Esophagus muscularis mucosa (tissue), 4 donors: ENCODE measurements at regions not wholly inside any gene's neighbourhood (a gene's known extent, or its start where the extent isn't known, plus 50 kb on each side); places are given as distances from the start of the nearest gene placed in this dataset.

Experiments used
- DNase-seq: peaks from one replicate; pipeline ENCODE4 v3.0.0-alpha.2; 2017; ENCODE audit errors: extremely low spot score
- H3K27ac ChIP-seq, 4 donors: fragments of 200-600 bp; sonication (generic); replicated peaks in 1 of 4; 1 replicate in 3 of 4; 2 replicates in 1 of 4; pipeline ENCODE4 v1.5.1; 2016 to 2019; ENCODE audit warnings: mild to moderate bottlenecking in 1 of 4
- H3K27me3 ChIP-seq, 4 donors: fragments of 200-600 bp; sonication (generic); one replicate each; pipeline versions ENCODE4 v1.5.1 to v1.6.0; 2016 to 2019
- H3K36me3 ChIP-seq, 4 donors: fragments of 200-600 bp; sonication (generic); one replicate each; pipeline ENCODE4 v1.5.1; 2016 to 2019
- H3K4me1 ChIP-seq, 4 donors: fragments of 200-600 bp; sonication (generic); one replicate each; pipeline ENCODE4 v1.5.1; 2016 to 2019
- H3K4me3 ChIP-seq, 4 donors: fragments of 200-600 bp; sonication (generic); 1 replicate in 2 of 4; 2 replicates in 2 of 4; pipeline ENCODE4 v1.5.1; 2016 to 2019; ENCODE audit warnings: mild to moderate bottlenecking in 4 of 4, moderate library complexity in 1 of 4
- H3K9me3 ChIP-seq, 4 donors: fragments of 200-600 bp; sonication (generic); 1 replicate in 3 of 4; 2 replicates in 1 of 4; pipeline ENCODE4 v1.5.1; 2016 to 2019
- EP300 ChIP-seq: sonication (generic); formaldehyde crosslinking; IDR thresholded peaks from one replicate; pipeline ENCODE4 v1.6.1; 2017; ENCODE audit warnings: antibody characterized with exemption
- POLR2A ChIP-seq: fragments of 450-650 bp; IDR thresholded peaks from one replicate; pipeline ENCODE4 v1.6.1; 2017; ENCODE audit warnings: antibody characterized with exemption, moderate library complexity, mild to moderate bottlenecking, low read depth
- POLR2AphosphoS5 ChIP-seq, 2 donors: sonication (generic); formaldehyde crosslinking; IDR thresholded peaks; one replicate each; pipeline ENCODE4 v1.6.1; 2017; ENCODE audit warnings: antibody characterized with exemption in 2 of 2
- WGBS: methylation state at CpG from one replicate; pipeline ENCODE4 v1.1.5; 2018; 5-methylcytosine and 5-hydroxymethylcytosine counted together
- intact Hi-C: fragments of 100-400 bp; cut with DNase I; formaldehyde crosslinking; loops from one replicate; pipeline ENCODE4 v1.15.1; 2023
- TF ChIP-seq, protein P1 (sequence below), 3 experiments: fragments of 200-600 bp in 2 of 3; fragments of 450-650 bp in 1 of 3; sonication (generic) in 2 of 3; IDR thresholded peaks; one replicate each; pipeline ENCODE4 v1.5.1; 2017 to 2019; ENCODE audit warnings: antibody characterized with exemption in 3 of 3, mild to moderate bottlenecking in 2 of 3, moderate library complexity in 1 of 3

DNA sequence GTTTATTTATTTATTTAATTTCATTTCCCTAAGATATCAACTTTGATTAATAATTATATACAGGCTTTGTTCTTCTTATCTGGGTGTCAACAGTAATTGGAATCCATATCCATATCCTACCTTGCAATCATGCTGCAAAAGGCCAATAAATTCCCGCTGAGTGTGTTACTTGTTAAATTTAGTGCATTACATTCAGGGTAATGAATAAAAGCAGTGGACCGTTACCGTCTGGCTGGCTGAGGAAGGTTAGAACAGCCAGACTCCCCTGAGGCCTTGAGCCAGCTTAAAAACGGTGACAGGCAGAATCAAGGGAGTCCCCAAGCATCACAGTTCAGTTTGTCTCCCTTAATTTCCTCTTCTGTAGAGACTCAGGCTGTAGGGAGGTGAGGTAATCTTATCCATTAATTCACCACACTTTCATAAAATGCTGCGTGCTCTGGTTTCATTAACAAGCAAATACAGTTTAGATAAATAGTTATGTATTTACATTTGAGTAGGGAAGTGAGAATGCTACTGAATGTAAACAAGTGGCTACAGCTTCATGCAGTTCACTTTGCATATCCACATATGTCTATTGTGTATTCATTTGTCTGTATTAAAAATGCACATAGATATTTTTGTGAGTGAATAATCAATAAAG, 888.2 kb upstream of the CXADR start:
- Histone ChIP-seq H3K36me3 (no peaks in the 10 kb centered on the region), H3K9me3 (no peaks in the 10 kb centered on the region), H3K4me3 (no peak overlapping the region), H3K27ac (no peak overlapping the region), H3K27me3 (no peaks in the 10 kb centered on the region), H3K4me1 (no peaks in the 10 kb centered on the region)
- intact Hi-C loops, result no loop called here
- 71% methylated on average over 5 of the region's 5 CpGs for WGBS
- TF ChIP-seq POLR2AphosphoS5 (IDR thresholded peaks at IDR 0.05), result no peak
- TF ChIP-seq, protein P1, sequence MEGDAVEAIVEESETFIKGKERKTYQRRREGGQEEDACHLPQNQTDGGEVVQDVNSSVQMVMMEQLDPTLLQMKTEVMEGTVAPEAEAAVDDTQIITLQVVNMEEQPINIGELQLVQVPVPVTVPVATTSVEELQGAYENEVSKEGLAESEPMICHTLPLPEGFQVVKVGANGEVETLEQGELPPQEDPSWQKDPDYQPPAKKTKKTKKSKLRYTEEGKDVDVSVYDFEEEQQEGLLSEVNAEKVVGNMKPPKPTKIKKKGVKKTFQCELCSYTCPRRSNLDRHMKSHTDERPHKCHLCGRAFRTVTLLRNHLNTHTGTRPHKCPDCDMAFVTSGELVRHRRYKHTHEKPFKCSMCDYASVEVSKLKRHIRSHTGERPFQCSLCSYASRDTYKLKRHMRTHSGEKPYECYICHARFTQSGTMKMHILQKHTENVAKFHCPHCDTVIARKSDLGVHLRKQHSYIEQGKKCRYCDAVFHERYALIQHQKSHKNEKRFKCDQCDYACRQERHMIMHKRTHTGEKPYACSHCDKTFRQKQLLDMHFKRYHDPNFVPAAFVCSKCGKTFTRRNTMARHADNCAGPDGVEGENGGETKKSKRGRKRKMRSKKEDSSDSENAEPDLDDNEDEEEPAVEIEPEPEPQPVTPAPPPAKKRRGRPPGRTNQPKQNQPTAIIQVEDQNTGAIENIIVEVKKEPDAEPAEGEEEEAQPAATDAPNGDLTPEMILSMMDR (IDR thresholded peaks at IDR 0.05), result no peak
- TF ChIP-seq EP300, result no peak
- TF ChIP-seq POLR2A, result no peak
- no peak for DNase-seq

DNA sequence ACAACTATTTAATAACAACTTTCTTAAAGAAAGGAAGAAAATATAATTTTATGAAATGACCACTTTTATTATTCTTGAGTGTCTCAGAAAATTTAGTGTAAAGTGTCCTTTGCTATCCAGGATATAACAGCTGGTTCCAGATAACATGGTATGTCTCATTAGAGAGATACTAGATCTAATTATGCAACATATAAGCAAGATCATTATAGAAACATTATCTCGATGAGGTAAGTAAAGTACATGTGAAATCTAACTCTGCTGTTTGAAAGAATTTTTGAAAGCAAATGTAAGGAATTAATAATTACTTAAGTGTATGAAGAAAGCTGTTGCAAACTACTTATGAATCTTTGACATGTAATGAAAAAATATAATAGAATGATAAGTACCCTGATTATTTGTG, 887.4 kb upstream of the CXADR start:
- H3K36me3 ChIP-seq, result no peaks in the 10 kb centered on the region
- intact Hi-C loops, result no loop called here
- WGBS, result 59% methylated on average over 1 of the region's 1 CpG

DNA sequence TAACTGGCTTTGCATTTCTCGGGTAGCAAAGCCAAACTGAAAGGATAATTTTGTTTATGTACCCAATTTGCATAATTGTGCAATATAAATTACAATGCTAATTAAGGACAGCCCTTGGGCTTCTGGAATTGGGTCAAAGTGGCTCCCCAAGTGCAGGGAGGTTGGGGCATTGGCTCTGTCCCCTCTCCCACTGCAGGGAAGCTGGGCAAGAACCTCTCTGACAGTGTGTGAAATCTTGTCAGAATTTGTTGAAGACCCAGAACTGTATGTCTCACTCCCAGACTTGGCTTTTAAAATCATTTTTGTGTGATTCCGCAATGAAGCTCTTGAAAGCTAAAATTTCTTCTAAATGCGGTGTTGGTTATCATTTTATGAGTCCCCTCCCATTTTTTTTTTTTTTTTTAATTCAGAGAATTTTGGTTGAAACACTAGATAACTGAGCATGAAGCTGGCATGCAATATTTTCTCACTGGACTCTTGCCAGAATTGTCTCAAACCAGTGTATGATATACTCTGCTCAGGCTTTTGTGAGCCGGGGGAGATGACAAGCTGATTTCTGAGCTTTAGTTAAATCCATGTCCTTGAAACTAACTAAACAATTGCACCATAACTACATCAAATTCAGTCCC, 878.9 kb upstream of the CXADR start:
- DNase-seq, result no peak
- TF ChIP-seq, protein P1 (IDR thresholded peaks at IDR 0.05), result no peak
- TF ChIP-seq EP300 (no peak), POLR2AphosphoS5 (IDR thresholded peaks at IDR 0.05) (no peak), POLR2A (no peak)
- no peak overlapping the region for H3K4me3 ChIP-seq
- no peaks in the 10 kb centered on the region for H3K9me3 ChIP-seq
- peaks cover 0 to 4% (median 1%) of the 10 kb centered on the region in 4 donors for H3K4me1 ChIP-seq
- no peak overlapping the region for H3K27ac ChIP-seq
- peaks cover 0 to 6% (median 0%) of the 10 kb centered on the region in 4 donors for H3K36me3 ChIP-seq
- no peaks in the 10 kb centered on the region for H3K27me3 ChIP-seq
- intact Hi-C loops, result no loop called here
- 80% methylated on average over 4 of the region's 4 CpGs for WGBS

More for the DNA sequence above, 887.4 kb upstream of the CXADR start:
- no peaks in the 10 kb centered on the region for H3K9me3 ChIP-seq
- TF ChIP-seq, protein P1 (IDR thresholded peaks at IDR 0.05), result no peak
- TF ChIP-seq POLR2AphosphoS5 (IDR thresholded peaks at IDR 0.05) (no peak), POLR2A (no peak), EP300 (no peak)
- H3K27me3 ChIP-seq, result no peaks in the 10 kb centered on the region
- DNase-seq, result no peak
- no peak overlapping the region for H3K27ac ChIP-seq
- no peaks in the 10 kb centered on the region for H3K4me1 ChIP-seq
- H3K4me3 ChIP-seq, result no peak overlapping the region

DNA sequence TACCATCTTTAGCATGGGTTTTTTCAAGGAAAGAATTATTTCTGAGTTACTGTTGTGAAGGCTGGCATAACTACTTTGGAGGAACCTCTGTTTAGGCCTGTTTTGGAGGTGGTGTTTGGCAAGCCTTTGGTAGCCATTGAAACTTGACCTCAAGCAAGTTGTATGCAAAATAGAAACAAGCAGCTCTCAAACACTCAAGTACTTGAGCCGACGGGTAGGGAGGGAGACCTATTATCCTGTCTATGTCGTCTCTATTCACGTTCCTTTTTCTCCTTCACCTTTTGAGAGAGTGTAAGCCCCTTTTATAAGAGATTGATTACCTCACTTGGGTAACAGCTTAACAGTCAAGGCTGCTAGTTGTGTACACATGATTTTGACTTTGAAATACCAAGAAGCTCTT, 878.3 kb upstream of the CXADR start:
- H3K4me1 ChIP-seq, result peaks cover 0 to 4% (median 1%) of the 10 kb centered on the region in 4 donors
- DNase-seq, result no peak
- 82% methylated on average over 4 of the region's 4 CpGs for WGBS
- H3K27me3 ChIP-seq, result no peaks in the 10 kb centered on the region
- H3K9me3 ChIP-seq, result no peaks in the 10 kb centered on the region
- H3K27ac ChIP-seq, result no peak overlapping the region
- TF ChIP-seq POLR2A (no peak), POLR2AphosphoS5 (IDR thresholded peaks at IDR 0.05) (no peak), EP300 (no peak)
- TF ChIP-seq, protein P1 (IDR thresholded peaks at IDR 0.05), result no peak
- intact Hi-C loops, result no loop called here
- H3K36me3 ChIP-seq, result peaks cover 0 to 6% (median 0%) of the 10 kb centered on the region in 4 donors
- H3K4me3 ChIP-seq, result no peak overlapping the region
